OCI-LY7 (cell line): ENCODE measurements at regions not wholly inside any gene's neighbourhood (a gene's known extent, or its start where the extent isn't known, plus 50 kb on each side); places are given as distances from the start of the nearest gene placed in this dataset.

Source experiments
- BruUV-seq: library from RNA; stranded (reverse); fragments of 400-500 nt; replicated peaks from 2 replicates; lab custom pipeline; 2021; lab: Mats Ljungman, UMichigan
- CTCF ChIA-PET: fragments of 300-600 bp; sonication (Branson Sonifier 250); formaldehyde crosslinking; loops from one replicate; lab custom pipeline; 2022; ENCODE audit warnings: antibody characterized with exemption; ENCODE audit not compliant: unreplicated experiment; lab: Charles Lee
- POLR2A ChIA-PET: fragments of 300-600 bp; sonication (Branson Sonifier 250); formaldehyde crosslinking; loops from one replicate; lab custom pipeline; 2022; ENCODE audit warnings: antibody characterized with exemption; lab: Charles Lee
- DNase-seq: peaks from one replicate; pipeline ENCODE4 v3.0.0-alpha.2; 2015; ENCODE audit warnings: low spot score
- H2AFZ ChIP-seq: fragments of 200-600 bp; sonication (generic), shearing (Covaris generic); 2 replicates; pipeline ENCODE4 v1.6.1; 2014; ENCODE audit warnings: mild to moderate bottlenecking, antibody characterized with exemption, low read length, moderate library complexity
- H3K27ac ChIP-seq: fragments of 200-600 bp; sonication (generic); 2 replicates; pipeline ENCODE4 v1.5.1; 2014; ENCODE audit warnings: mixed run types, low read depth, mild to moderate bottlenecking, moderate library complexity, low read length, inconsistent platforms; ENCODE audit not compliant: poor library complexity, severe bottlenecking
- H3K36me3 ChIP-seq: fragments of 200-600 bp; sonication (generic); 2 replicates; pipeline ENCODE4 v1.6.1; 2014; ENCODE audit warnings: mild to moderate bottlenecking, antibody characterized with exemption, low read length, moderate library complexity, mixed read lengths; ENCODE audit not compliant: insufficient read depth
- H3K4me1 ChIP-seq: fragments of 200-600 bp; sonication (generic); 2 replicates; pipeline ENCODE4 v1.5.1; 2014; ENCODE audit warnings: mild to moderate bottlenecking, low read length; ENCODE audit not compliant: insufficient read depth, poor library complexity, severe bottlenecking
- H3K4me2 ChIP-seq: fragments of 200-600 bp; sonication (generic); 2 replicates; pipeline ENCODE4 v1.6.1; 2014; ENCODE audit warnings: mild to moderate bottlenecking, low read length
- H3K4me3 ChIP-seq: fragments of 200-600 bp; sonication (generic); 2 replicates; pipeline ENCODE4 v1.5.1; 2014; ENCODE audit warnings: mild to moderate bottlenecking, low read depth, low read length; ENCODE audit not compliant: poor library complexity, severe bottlenecking
- H3K79me2 ChIP-seq: fragments of 200-600 bp; sonication (generic); 2 replicates; pipeline ENCODE4 v1.6.1; 2016; ENCODE audit warnings: low read depth, mild to moderate bottlenecking, low read length, moderate library complexity, mixed read lengths; ENCODE audit not compliant: insufficient read depth
- H3K9me2 ChIP-seq: fragments of 200-600 bp; sonication (generic); 2 replicates; pipeline ENCODE4 v1.6.1; 2016; ENCODE audit warnings: mild to moderate bottlenecking, low read length, mixed read lengths; ENCODE audit not compliant: insufficient read depth
- H3K9me3 ChIP-seq: fragments of 200-600 bp; sonication (generic); 2 replicates; pipeline ENCODE4 v1.6.1; 2014; ENCODE audit warnings: mild to moderate bottlenecking, mixed run types, low read length, mixed read lengths
- H4K20me1 ChIP-seq: fragments of 200-600 bp; sonication (generic); 2 replicates; pipeline ENCODE4 v1.6.1; 2014; ENCODE audit warnings: mild to moderate bottlenecking, antibody characterized with exemption, low read length, moderate library complexity, mixed read lengths; ENCODE audit not compliant: insufficient read depth
- EZH2phosphoT487 ChIP-seq: fragments of 200-600 bp; sonication (generic); IDR thresholded peaks from 2 replicates; pipeline ENCODE4 v1.6.1; 2018; ENCODE audit warnings: low read depth, borderline replicate concordance, mild to moderate bottlenecking, mixed run types, antibody characterized with exemption, low read length, moderate library complexity, mixed read lengths
- intact Hi-C: fragments of 100-400 bp; cut with micrococcal nuclease; formaldehyde crosslinking; loops from one replicate; pipeline ENCODE4 v1.10.0; 2022; ENCODE audit not compliant: unreplicated experiment
- TF ChIP-seq, protein P1 (sequence below): fragments of 200-600 bp; sonication (generic); conservative IDR thresholded peaks from 2 replicates; pipeline ENCODE4 v1.5.1; 2014; ENCODE audit warnings: mild to moderate bottlenecking, antibody characterized with exemption, low read length, moderate library complexity, mixed read lengths

DNA sequence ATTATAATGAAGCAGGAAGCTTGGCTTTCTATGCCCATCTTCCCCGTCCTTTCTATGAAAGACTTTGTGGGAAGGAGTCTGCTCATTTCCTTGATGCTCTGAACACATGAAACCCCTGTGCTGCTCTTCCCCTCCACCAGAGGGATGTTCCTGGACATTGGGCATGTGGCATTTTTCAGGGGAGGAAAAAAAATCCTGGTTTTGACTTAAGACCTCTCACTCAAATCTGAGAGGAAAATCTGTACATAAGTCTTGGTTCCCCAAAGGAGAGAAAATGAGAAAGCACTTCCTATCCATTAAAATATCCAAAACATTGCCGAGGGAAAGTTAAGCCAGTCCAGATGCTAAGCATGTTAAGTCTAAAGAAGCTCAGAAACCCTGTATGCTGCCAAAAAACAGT is 393.0 kb downstream of the PAX1 start:
- intact Hi-C loops: loop anchor here (2.0 to 5.0 kb wide), 2 partner anchors 381 to 470 kb away; no protein-coding TSS in a partner anchor
- H3K79me2 ChIP-seq: no peaks in the 10 kb centered on the region

DNA sequence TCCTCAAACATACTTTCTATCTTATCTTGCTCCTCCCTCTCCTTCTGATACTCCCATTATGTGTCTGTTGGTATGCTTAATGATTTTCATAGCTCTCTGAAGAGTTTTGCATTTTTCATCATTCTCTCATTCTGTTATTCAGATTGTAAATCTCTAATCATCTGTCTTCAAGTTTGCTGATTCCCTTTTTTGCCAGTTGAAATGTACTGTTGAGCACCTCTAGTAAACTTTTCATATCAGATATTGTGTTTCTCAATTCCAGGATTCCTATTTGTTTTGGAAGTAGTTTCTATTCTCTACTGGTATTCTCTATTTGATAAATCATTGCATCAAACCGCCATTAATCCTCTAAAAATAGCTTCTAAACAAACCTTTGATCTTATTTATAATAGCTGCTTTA is 387.7 kb downstream of the PAX1 start:
- H3K36me3 ChIP-seq: no peaks in the 10 kb centered on the region
- POLR2A ChIA-PET: no interaction called here
- DNase-seq: no peak
- BruUV-seq: no TSS peak
- no peak overlapping the region for H3K27ac ChIP-seq
- H3K9me2 ChIP-seq: no peaks in the 10 kb centered on the region
- no peaks in the 10 kb centered on the region for H4K20me1 ChIP-seq
- no peak overlapping the region for H3K4me3 ChIP-seq
- no peak overlapping the region for H2AFZ ChIP-seq
- H3K79me2 ChIP-seq: no peaks in the 10 kb centered on the region
- 0 out of 2 replicates have a peak, but pooled peaks cover 6% of the 10 kb centered on the region for H3K9me3 ChIP-seq
- H3K4me1 ChIP-seq: no peaks in the 10 kb centered on the region
- CTCF ChIA-PET: no interaction called here
- no peak for TF ChIP-seq EZH2phosphoT487
- TF ChIP-seq, protein P1, sequence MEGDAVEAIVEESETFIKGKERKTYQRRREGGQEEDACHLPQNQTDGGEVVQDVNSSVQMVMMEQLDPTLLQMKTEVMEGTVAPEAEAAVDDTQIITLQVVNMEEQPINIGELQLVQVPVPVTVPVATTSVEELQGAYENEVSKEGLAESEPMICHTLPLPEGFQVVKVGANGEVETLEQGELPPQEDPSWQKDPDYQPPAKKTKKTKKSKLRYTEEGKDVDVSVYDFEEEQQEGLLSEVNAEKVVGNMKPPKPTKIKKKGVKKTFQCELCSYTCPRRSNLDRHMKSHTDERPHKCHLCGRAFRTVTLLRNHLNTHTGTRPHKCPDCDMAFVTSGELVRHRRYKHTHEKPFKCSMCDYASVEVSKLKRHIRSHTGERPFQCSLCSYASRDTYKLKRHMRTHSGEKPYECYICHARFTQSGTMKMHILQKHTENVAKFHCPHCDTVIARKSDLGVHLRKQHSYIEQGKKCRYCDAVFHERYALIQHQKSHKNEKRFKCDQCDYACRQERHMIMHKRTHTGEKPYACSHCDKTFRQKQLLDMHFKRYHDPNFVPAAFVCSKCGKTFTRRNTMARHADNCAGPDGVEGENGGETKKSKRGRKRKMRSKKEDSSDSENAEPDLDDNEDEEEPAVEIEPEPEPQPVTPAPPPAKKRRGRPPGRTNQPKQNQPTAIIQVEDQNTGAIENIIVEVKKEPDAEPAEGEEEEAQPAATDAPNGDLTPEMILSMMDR: no peak
- H3K4me2 ChIP-seq: no peak overlapping the region
- intact Hi-C loops: no loop called here

More for the DNA sequence above, 393.0 kb downstream of the PAX1 start:
- Histone ChIP-seq H3K4me3 (no peak overlapping the region), H3K9me3 (0 out of 2 replicates have a peak, but pooled peaks cover under 1% of the 10 kb centered on the region), H3K9me2 (no peaks in the 10 kb centered on the region), H4K20me1 (no peaks in the 10 kb centered on the region), H2AFZ (no peak overlapping the region), H3K27ac (no peak overlapping the region), H3K36me3 (no peaks in the 10 kb centered on the region), H3K4me1 (no peaks in the 10 kb centered on the region), H3K4me2 (no peak overlapping the region)
- TF ChIP-seq, protein P1: no peak
- no peak for TF ChIP-seq EZH2phosphoT487
- CTCF ChIA-PET: no interaction called here
- POLR2A ChIA-PET: interaction anchor here (0.5 to 1.9 kb wide), 3 partner anchors 459 to 1272 kb away, joined by 3 to 5 read pairs (median 4); no protein-coding TSS in a partner anchor
- no TSS peak for BruUV-seq
- DNase-seq: no peak

DNA sequence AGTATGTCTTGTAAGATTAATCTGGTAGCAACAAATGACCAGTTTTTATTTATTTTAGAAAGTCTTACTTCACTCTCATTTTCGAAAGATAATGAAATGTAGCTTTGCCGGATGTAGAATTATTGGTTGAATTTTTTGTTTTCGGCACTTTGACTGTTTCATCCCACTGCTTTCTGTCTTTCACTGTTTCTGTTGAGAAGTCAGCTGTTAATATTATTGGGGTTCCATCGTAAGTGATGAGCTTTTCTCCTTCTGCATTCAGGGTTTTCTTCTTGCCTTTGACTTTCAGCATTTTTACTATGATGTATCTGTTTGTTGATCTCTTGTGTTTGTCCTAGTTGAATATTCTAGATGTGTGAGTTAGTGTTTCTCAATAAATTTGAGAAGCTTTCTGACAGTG is 383.4 kb downstream of the PAX1 start:
- Histone ChIP-seq H3K9me2 (no peaks in the 10 kb centered on the region), H2AFZ (no peak overlapping the region), H4K20me1 (no peaks in the 10 kb centered on the region), H3K4me1 (no peaks in the 10 kb centered on the region), H3K4me2 (no peak overlapping the region), H3K27ac (no peak overlapping the region), H3K4me3 (no peak overlapping the region), H3K9me3 (0 out of 2 replicates have a peak, but pooled peaks cover 6% of the 10 kb centered on the region), H3K36me3 (no peaks in the 10 kb centered on the region), H3K79me2 (no peaks in the 10 kb centered on the region)
- intact Hi-C loops: no loop called here
- ChIA-PET CTCF (no interaction called here), POLR2A (no interaction called here)
- BruUV-seq: no TSS peak
- TF ChIP-seq EZH2phosphoT487: no peak
- TF ChIP-seq, protein P1: no peak
- no peak for DNase-seq
